IMR-90 (cell line): ENCODE measurements at regions not wholly inside any gene's neighbourhood (a gene's known extent, or its start where the extent isn't known, plus 50 kb on each side); places are given as distances from the start of the nearest gene placed in this dataset.

Experiments used
- ATAC-seq: fragments of 200-7000 bp; cut with Tn5 transposase; 2 replicates; pipeline ENCODE4 v1.9.1; 2020; ENCODE audit warnings: low read depth, mild to moderate bottlenecking, moderate library complexity
- BruUV-seq: library from RNA; stranded (reverse); fragments of 400-500 nt; replicated peaks from 2 replicates; lab custom pipeline; 2021; lab: Mats Ljungman, UMichigan
- CTCF ChIA-PET: fragments of 300-600 bp; formaldehyde crosslinking; extraction: SDS; loops from one replicate; lab custom pipeline; 2021; ENCODE audit warnings: antibody characterized with exemption; lab: Yijun Ruan, JAX
- POLR2A ChIA-PET: fragments of 300-600 bp; sonication (Branson Sonifier 250); formaldehyde crosslinking; loops from one replicate; lab custom pipeline; 2022; ENCODE audit warnings: antibody characterized with exemption; ENCODE audit not compliant: unreplicated experiment; lab: Charles Lee
- DNase-seq: peaks from one replicate; pipeline ENCODE4 v3.0.0; 2013
- H2AFZ ChIP-seq: replicated peaks from 2 replicates; pipeline ENCODE3; 2013; ENCODE audit warnings: low read length, mild to moderate bottlenecking; ENCODE audit not compliant: poor library complexity
- H2AK5ac ChIP-seq: 2 replicates; pipeline ENCODE4 v1.6.1; 2013; ENCODE audit warnings: low read depth, low read length, inconsistent platforms
- H2AK9ac ChIP-seq: replicated peaks from 2 replicates; pipeline ENCODE3; 2013; ENCODE audit warnings: mild to moderate bottlenecking, low read depth, low read length, moderate library complexity; ENCODE audit not compliant: poor library complexity
- H2BK120ac ChIP-seq: 2 replicates; pipeline ENCODE4 v1.6.1; 2013; ENCODE audit warnings: low read depth, low read length, inconsistent platforms
- H2BK15ac ChIP-seq: 3 replicates; pipeline ENCODE4 v1.6.1; 2013; ENCODE audit warnings: low read depth, low read length, inconsistent platforms
- H2BK20ac ChIP-seq: 2 replicates; pipeline ENCODE4 v1.6.1; 2013; ENCODE audit warnings: low read depth, mild to moderate bottlenecking, inconsistent platforms, low read length, moderate library complexity
- H2BK5ac ChIP-seq: 2 replicates; pipeline ENCODE4 v1.6.1; 2013; ENCODE audit warnings: mild to moderate bottlenecking, low read depth, low read length, inconsistent platforms; ENCODE audit not compliant: poor library complexity, severe bottlenecking
- H3K14ac ChIP-seq: replicated peaks from 2 replicates; pipeline ENCODE4 v1.6.1; 2013; ENCODE audit warnings: low read depth, low read length, inconsistent platforms
- H3K18ac ChIP-seq: 2 replicates; pipeline ENCODE4 v1.6.1; 2013; ENCODE audit warnings: low read depth, low read length, control low read depth
- H3K23ac ChIP-seq: 2 replicates; pipeline ENCODE4 v1.6.1; 2013; ENCODE audit warnings: low read depth, low read length, inconsistent platforms
- H3K27ac ChIP-seq: 2 replicates; pipeline ENCODE4 v1.5.1; 2013; ENCODE audit warnings: mild to moderate bottlenecking, control low read depth, low read length; ENCODE audit not compliant: insufficient read depth
- H3K27me3 ChIP-seq: 2 replicates; pipeline ENCODE4 v1.6.1; 2013; ENCODE audit warnings: low read length; ENCODE audit not compliant: control insufficient read depth, insufficient read depth
- H3K36me3 ChIP-seq: 2 replicates; pipeline ENCODE4 v1.6.1; 2013; ENCODE audit warnings: low read length, mixed read lengths; ENCODE audit not compliant: control insufficient read depth, insufficient read depth
- H3K4ac ChIP-seq: 2 replicates; pipeline ENCODE4 v1.6.1; 2013; ENCODE audit warnings: low read depth, low read length, inconsistent platforms
- H3K4me1 ChIP-seq: 2 replicates; pipeline ENCODE4 v1.6.1; 2013; ENCODE audit warnings: low read length, mixed read lengths; ENCODE audit not compliant: control insufficient read depth, insufficient read depth
- H3K4me2 ChIP-seq: 2 replicates; pipeline ENCODE4 v1.6.1; 2013; ENCODE audit warnings: low read depth, mild to moderate bottlenecking, control low read depth, low read length, moderate library complexity
- H3K4me3 ChIP-seq: 2 replicates; pipeline ENCODE4 v1.5.1; 2013; ENCODE audit warnings: low read depth, mild to moderate bottlenecking, control low read depth, low read length, moderate library complexity; ENCODE audit not compliant: insufficient read depth
- H3K56ac ChIP-seq: 2 replicates; pipeline ENCODE4 v1.6.1; 2013; ENCODE audit warnings: low read length, inconsistent platforms; ENCODE audit not compliant: insufficient read depth; ENCODE audit errors: extremely low read depth
- H3K79me1 ChIP-seq, 2 experiments: 2 replicates each; pipeline ENCODE4 v1.6.1; 2013; ENCODE audit warnings: low read length in 2 of 2, inconsistent platforms in 1 of 2, low read depth in 1 of 2
- H3K9ac ChIP-seq: 2 replicates; pipeline ENCODE4 v1.6.1; 2013; ENCODE audit warnings: low read depth, low read length, control low read depth
- H3K9me1 ChIP-seq: 2 replicates; pipeline ENCODE4 v1.6.1; 2013; ENCODE audit warnings: low read length, inconsistent platforms; ENCODE audit not compliant: insufficient read depth
- H3K9me3 ChIP-seq: 2 replicates; pipeline ENCODE4 v1.6.1; 2013; ENCODE audit warnings: low read length; ENCODE audit not compliant: control insufficient read depth, insufficient read depth
- H4K20me1 ChIP-seq: 2 replicates; pipeline ENCODE4 v1.6.1; 2013; ENCODE audit warnings: low read length, inconsistent platforms; ENCODE audit not compliant: insufficient read depth
- H4K5ac ChIP-seq: 2 replicates; pipeline ENCODE4 v1.6.1; 2013; ENCODE audit warnings: mild to moderate bottlenecking, low read depth, low read length, control low read depth
- H4K8ac ChIP-seq, 2 experiments: 2 replicates each; pipeline ENCODE4 v1.6.1; 2013; ENCODE audit warnings: low read depth in 2 of 2, low read length in 2 of 2, control low read depth in 1 of 2, inconsistent platforms in 1 of 2
- H4K91ac ChIP-seq: 2 replicates; pipeline ENCODE4 v1.6.1; 2013; ENCODE audit warnings: low read depth, low read length, inconsistent platforms; ENCODE audit not compliant: insufficient read depth
- CEBPB ChIP-seq: IDR thresholded peaks from 2 replicates; pipeline ENCODE4 v1.6.1; 2012; ENCODE audit warnings: low read depth, low read length, improper control_type of control experiment
- FOS ChIP-seq: fragments of 150-350 bp; IDR thresholded peaks from 2 replicates; pipeline ENCODE4 v1.6.1; 2016; ENCODE audit warnings: low read depth, low read length
- RCOR1 ChIP-seq: IDR thresholded peaks from 2 replicates; pipeline ENCODE4 v1.6.1; 2012; ENCODE audit warnings: mild to moderate bottlenecking, low read length, improper control_type of control experiment; ENCODE audit not compliant: insufficient replicate concordance
- SMC3 ChIP-seq: fragments of 150-350 bp; IDR thresholded peaks from 2 replicates; pipeline ENCODE4 v1.6.1; 2016; ENCODE audit warnings: low read depth, mild to moderate bottlenecking, antibody characterized with exemption, low read length, moderate library complexity
- whole genome bisulfite sequencing, 2 experiments: methylation state at CpG; one replicate each; pipeline versions ENCODE4 v1.1.5 to v1.1.7; 2013; ENCODE audit warnings: missing lambda C conversion rate in 2 of 2; ENCODE audit not compliant: insufficient read length in 1 of 2; ENCODE audit errors: extremely low coverage in 2 of 2; 5-methylcytosine and 5-hydroxymethylcytosine counted together
- dilution Hi-C: fragments of 300-500 bp; cut with HindIII; formaldehyde crosslinking; loops from one replicate; pipeline ENCODE4 v1.14.3; 2018; ENCODE audit warnings: low sequenced_read_pairs; ENCODE audit not compliant: unreplicated experiment
- in situ Hi-C: fragments of 300-500 bp; cut with MboI; formaldehyde crosslinking; loops from 3 replicates; pipeline ENCODE4 v1.14.3; 2019; ENCODE audit warnings: low sequenced_read_pairs, inconsistent platforms, mixed read lengths
- intact Hi-C: fragments of 100-400 bp; cut with micrococcal nuclease; formaldehyde crosslinking; loops from 2 replicates; pipeline ENCODE4 v1.10.0; 2022
- TF ChIP-seq, protein P1 (sequence below): fragments of 150-350 bp; IDR thresholded peaks from 2 replicates; pipeline ENCODE4 v1.6.1; 2016; ENCODE audit warnings: low read depth, mild to moderate bottlenecking, low read length, moderate library complexity, borderline replicate concordance

DNA sequence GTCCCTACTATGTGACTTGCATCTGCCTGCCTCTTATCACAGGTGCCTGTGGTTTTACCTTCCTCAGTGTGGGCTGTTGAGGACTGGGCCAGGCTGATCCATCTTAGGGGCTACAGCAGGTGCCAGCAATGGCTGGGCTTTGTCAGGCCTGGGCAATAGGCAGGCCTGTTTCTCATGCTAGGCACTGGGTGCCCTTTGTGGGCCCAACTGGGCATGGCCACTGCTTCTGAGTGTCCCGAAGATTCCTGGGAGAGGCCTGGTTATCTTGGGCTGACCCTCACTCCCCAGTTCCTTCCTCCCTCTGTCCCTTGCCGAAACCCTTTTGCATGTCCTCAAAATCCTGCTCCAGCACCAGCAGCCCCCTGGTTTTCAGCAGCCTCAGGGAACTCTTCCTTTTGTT is 1024.9 kb downstream of the KCNJ18 start:
- no peak overlapping the region for H2BK20ac ChIP-seq
- DNase-seq: no peak
- no peak overlapping the region for H3K27ac ChIP-seq
- no peaks in the 10 kb centered on the region for H3K27me3 ChIP-seq
- no peak overlapping the region for H2AK9ac ChIP-seq
- H4K91ac ChIP-seq: no peak overlapping the region
- H3K4me1 ChIP-seq: no peaks in the 10 kb centered on the region
- no peak overlapping the region for H4K5ac ChIP-seq
- H4K8ac ChIP-seq: no peak overlapping the region
- H3K4ac ChIP-seq: no peak overlapping the region
- no peak overlapping the region for H2BK120ac ChIP-seq
- dilution Hi-C loops: no loop called here
- H3K4me3 ChIP-seq: no peak overlapping the region
- no peaks in the 10 kb centered on the region for H3K79me1 ChIP-seq
- POLR2A ChIA-PET: no interaction called here
- H2BK5ac ChIP-seq: no peak overlapping the region
- H3K14ac ChIP-seq: no peak overlapping the region
- H3K9ac ChIP-seq: no peak overlapping the region
- H2AFZ ChIP-seq: no peak overlapping the region
- no peak overlapping the region for H3K23ac ChIP-seq
- peaks cover 24% of the 10 kb centered on the region for H3K9me3 ChIP-seq
- no TSS peak for BruUV-seq
- H3K18ac ChIP-seq: no peak overlapping the region
- no peak overlapping the region for H3K56ac ChIP-seq
- no peak for ATAC-seq
- in situ Hi-C loops: no loop called here
- no peaks in the 10 kb centered on the region for H3K36me3 ChIP-seq
- H3K4me2 ChIP-seq: no peak overlapping the region
- H3K9me1 ChIP-seq: no peaks in the 10 kb centered on the region
- H4K20me1 ChIP-seq: no peaks in the 10 kb centered on the region
- 50% methylated on average over 1 of the region's 2 CpGs; no CpG with 5 or more reads in 1 of the 2 experiments for WGBS, 2 experiments
- TF ChIP-seq RCOR1: no peak
- TF ChIP-seq FOS: no peak
- no peak for TF ChIP-seq SMC3
- no peak for TF ChIP-seq CEBPB
- TF ChIP-seq, protein P1, sequence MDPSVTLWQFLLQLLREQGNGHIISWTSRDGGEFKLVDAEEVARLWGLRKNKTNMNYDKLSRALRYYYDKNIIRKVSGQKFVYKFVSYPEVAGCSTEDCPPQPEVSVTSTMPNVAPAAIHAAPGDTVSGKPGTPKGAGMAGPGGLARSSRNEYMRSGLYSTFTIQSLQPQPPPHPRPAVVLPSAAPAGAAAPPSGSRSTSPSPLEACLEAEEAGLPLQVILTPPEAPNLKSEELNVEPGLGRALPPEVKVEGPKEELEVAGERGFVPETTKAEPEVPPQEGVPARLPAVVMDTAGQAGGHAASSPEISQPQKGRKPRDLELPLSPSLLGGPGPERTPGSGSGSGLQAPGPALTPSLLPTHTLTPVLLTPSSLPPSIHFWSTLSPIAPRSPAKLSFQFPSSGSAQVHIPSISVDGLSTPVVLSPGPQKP: no peak
- no peak overlapping the region for H2BK15ac ChIP-seq
- H2AK5ac ChIP-seq: no peak overlapping the region
- intact Hi-C loops: no loop called here
- CTCF ChIA-PET: no interaction called here
